ENCODE measurements at regions not wholly inside any gene's neighbourhood (a gene's known extent, or its start where the extent isn't known, plus 50 kb on each side); places are given as distances from the start of the nearest gene placed in this dataset.
"Not testable (repeated sequence)": the region's sequence is repeated elsewhere in the genome, so short reads cannot be mapped to it uniquely, and the experiment has no call there.

DNA sequence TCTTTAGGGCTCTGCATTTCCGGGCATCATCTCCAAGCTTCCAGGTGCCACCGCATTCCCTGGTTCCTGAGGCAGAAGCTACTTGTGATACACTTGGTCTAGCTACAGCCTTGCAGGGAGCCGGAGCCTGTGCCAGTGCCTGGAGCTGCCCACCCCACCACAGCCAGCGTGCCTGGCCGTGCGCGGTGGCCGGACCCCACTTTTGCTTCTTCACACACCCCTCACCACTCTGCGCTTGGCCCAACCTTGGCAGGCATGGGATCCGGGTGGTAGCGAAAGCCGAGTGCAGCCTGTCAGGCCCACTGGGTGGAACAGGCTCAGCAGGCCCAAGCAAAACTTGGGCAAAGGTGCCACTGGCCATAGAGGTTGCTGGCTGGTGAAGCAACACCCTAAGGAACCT lies 823.7 kb downstream of the GLUD2 start:
- intact Hi-C loops (cut with micrococcal nuclease; ENCODE audit: unreplicated experiment), result no loop called here
- RAD21 ChIA-PET (ENCODE audit: unreplicated experiment), result no interaction called here
- POLR2A ChIA-PET, result no interaction called here
- Histone ChIP-seq H3K4me1 (ENCODE audit: control insufficient read depth, insufficient read depth, low read length) (no peaks in the 10 kb centered on the region), H3K36me3 (ENCODE audit: control insufficient read depth in 2 of 2, insufficient read depth in 2 of 2, low read length in 1 of 2) (no peaks in the 10 kb centered on the region), H3K27ac (ENCODE audit: control insufficient read depth, insufficient read depth) (no peak overlapping the region), H3K9ac (ENCODE audit: control insufficient read depth, insufficient read depth, low read length) (no peak overlapping the region), H3K9me3 (replicated peaks; ENCODE audit: control insufficient read depth, insufficient read depth, low read length) (no peaks in the 10 kb centered on the region), H2AFZ (ENCODE audit: control insufficient read depth, low read depth, low read length) (no peak overlapping the region), H4K20me1 (ENCODE audit: control insufficient read depth, insufficient read depth) (no peaks in the 10 kb centered on the region), H3K4me3 (no peak overlapping the region), H3K4me2 (ENCODE audit: control insufficient read depth, insufficient read depth) (no peak overlapping the region), H3K27me3 (replicated peaks in 1 of 2; ENCODE audit: control insufficient read depth in 2 of 2, insufficient read depth in 2 of 2, low read length in 1 of 2) (no peaks in the 10 kb centered on the region), H3K79me2 (ENCODE audit: control insufficient read depth, insufficient read depth, low read length) (no peaks in the 10 kb centered on the region)
- DNase-seq (ENCODE audit: low read depth, low spot score) (no peak), FAIRE-seq (no peak), ATAC-seq (no peak)
- in situ Hi-C loops (cut with MboI), result no loop called here
- SMC1A ChIA-PET (ENCODE audit: uncharacterized antibody, unreplicated experiment), result no interaction called here
- no peak for TF ChIP-seq ESRRA (IDR thresholded peaks at IDR 0.05; ENCODE audit: low read length)
- TF ChIP-seq MTA3 (IDR thresholded peaks at IDR 0.05; ENCODE audit: borderline replicate concordance, low read length), result no peak
- TF ChIP-seq STAT3 (IDR thresholded peaks at IDR 0.05; ENCODE audit: low read depth, low read length), result no peak
- TF ChIP-seq NFYA (IDR thresholded peaks at IDR 0.05; ENCODE audit: borderline replicate concordance, low read depth, low read length), result no peak
- TF ChIP-seq RAD21 (IDR thresholded peaks at IDR 0.05; ENCODE audit: insufficient read depth, low read depth, low read length), result no peak
- no peak for TF ChIP-seq ZZZ3 (IDR thresholded peaks at IDR 0.05; ENCODE audit: control insufficient read depth, insufficient read length, low read depth)
- CTCF ChIA-PET, result interaction anchor here (0.9 kb wide), 1 partner anchor 10 kb away, joined by 3 read pairs; no protein-coding TSS in a partner anchor
- no TSS peak for BruUV-seq (replicated peaks)
- WGBS (ENCODE audit: insufficient coverage, insufficient replicate concordance, low lambda C conversion rate, missing lambda C conversion rate), result 59% methylated on average over 12 of the region's 12 CpGs

DNA sequence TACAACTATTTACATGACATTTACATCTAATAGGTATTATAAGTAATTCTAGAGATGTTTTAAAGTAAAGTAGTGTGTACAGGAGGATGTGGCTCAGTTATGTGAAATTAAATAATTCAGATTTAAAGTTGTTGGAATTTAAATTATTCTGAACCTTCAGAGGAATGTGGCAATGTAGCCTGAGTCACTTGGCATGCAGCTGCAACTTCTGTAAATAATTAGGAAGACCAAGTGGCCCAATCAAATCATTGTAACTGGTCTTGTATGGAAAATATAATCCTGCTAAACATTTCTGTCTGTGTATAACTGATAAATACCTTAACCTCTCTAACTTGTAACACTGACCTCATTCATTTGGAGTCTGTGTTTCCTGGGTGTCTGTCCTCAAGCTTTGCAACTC lies 828.9 kb downstream of the GLUD2 start:
- TF ChIP-seq, protein P1, sequence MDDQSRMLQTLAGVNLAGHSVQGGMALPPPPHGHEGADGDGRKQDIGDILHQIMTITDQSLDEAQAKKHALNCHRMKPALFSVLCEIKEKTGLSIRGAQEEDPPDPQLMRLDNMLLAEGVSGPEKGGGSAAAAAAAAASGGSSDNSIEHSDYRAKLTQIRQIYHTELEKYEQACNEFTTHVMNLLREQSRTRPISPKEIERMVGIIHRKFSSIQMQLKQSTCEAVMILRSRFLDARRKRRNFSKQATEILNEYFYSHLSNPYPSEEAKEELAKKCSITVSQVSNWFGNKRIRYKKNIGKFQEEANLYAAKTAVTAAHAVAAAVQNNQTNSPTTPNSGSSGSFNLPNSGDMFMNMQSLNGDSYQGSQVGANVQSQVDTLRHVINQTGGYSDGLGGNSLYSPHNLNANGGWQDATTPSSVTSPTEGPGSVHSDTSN (IDR thresholded peaks at IDR 0.05; ENCODE audit: insufficient replicate concordance, low read depth, low read length), result no peak
- intact Hi-C loops (cut with micrococcal nuclease; ENCODE audit: unreplicated experiment) (no loop called here), in situ Hi-C loops (cut with MboI) (no loop called here)
- H3K4me2 ChIP-seq (ENCODE audit: control insufficient read depth, insufficient read depth), result no peak overlapping the region
- no peak for FAIRE-seq
- H3K36me3 ChIP-seq (ENCODE audit: control insufficient read depth in 2 of 2, insufficient read depth in 2 of 2, low read length in 1 of 2), result no peaks in the 10 kb centered on the region
- no peak for DNase-seq (ENCODE audit: low read depth, low spot score)
- RAD21 ChIA-PET (ENCODE audit: unreplicated experiment), result no interaction called here
- H3K9ac ChIP-seq (ENCODE audit: control insufficient read depth, insufficient read depth, low read length), result no peak overlapping the region
- no peaks in the 10 kb centered on the region for H3K9me3 ChIP-seq (replicated peaks; ENCODE audit: control insufficient read depth, insufficient read depth, low read length)
- CTCF ChIA-PET, result no interaction called here
- H3K4me3 ChIP-seq, result no peak overlapping the region
- no peaks in the 10 kb centered on the region for H4K20me1 ChIP-seq (ENCODE audit: control insufficient read depth, insufficient read depth)
- no peak overlapping the region for H2AFZ ChIP-seq (ENCODE audit: control insufficient read depth, low read depth, low read length)
- H3K27ac ChIP-seq (ENCODE audit: control insufficient read depth, insufficient read depth), result no peak overlapping the region
- BruUV-seq (replicated peaks), result no TSS peak
- SMC1A ChIA-PET (ENCODE audit: uncharacterized antibody, unreplicated experiment), result interaction anchor here (0.7 kb wide), 1 partner anchor 357 kb away, joined by 3 read pairs; no protein-coding TSS in a partner anchor
- POLR2A ChIA-PET, result no interaction called here
- H3K27me3 ChIP-seq (replicated peaks in 1 of 2; ENCODE audit: control insufficient read depth in 2 of 2, insufficient read depth in 2 of 2, low read length in 1 of 2), result no peaks in the 10 kb centered on the region
- no peaks in the 10 kb centered on the region for H3K79me2 ChIP-seq (ENCODE audit: control insufficient read depth, insufficient read depth, low read length)
- H3K4me1 ChIP-seq (ENCODE audit: control insufficient read depth, insufficient read depth, low read length), result no peaks in the 10 kb centered on the region
- ATAC-seq, result no peak

DNA sequence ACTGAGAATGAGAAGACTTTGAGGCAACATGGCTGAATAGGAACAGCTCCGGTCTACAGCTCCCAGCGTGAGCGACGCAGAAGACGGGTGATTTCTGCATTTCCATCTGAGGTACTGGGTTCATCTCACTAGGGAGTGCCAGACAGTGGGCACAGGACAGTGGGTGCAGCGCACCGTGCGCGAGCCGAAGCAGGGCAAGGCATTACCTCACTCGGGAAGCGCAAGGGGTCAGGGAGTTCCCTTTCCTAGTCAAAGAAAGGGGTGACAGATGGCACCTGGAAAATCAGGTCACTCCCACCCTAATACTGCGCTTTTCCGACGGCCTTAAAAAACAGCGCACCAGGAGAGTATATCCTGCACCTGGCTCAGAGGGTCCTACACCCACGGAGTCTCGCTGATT lies 829.9 kb downstream of the GLUD2 start:
- H3K4me2 ChIP-seq (ENCODE audit: control insufficient read depth, insufficient read depth); H3K9me3 ChIP-seq (replicated peaks; ENCODE audit: control insufficient read depth, insufficient read depth, low read length); H3K4me3 ChIP-seq; H4K20me1 ChIP-seq (ENCODE audit: control insufficient read depth, insufficient read depth); H3K79me2 ChIP-seq (ENCODE audit: control insufficient read depth, insufficient read depth, low read length); ATAC-seq; POLR2A ChIA-PET; intact Hi-C loops (cut with micrococcal nuclease; ENCODE audit: unreplicated experiment); in situ Hi-C loops (cut with MboI); BruUV-seq (replicated peaks); FAIRE-seq; H3K4me1 ChIP-seq (ENCODE audit: control insufficient read depth, insufficient read depth, low read length); SMC1A ChIA-PET (ENCODE audit: uncharacterized antibody, unreplicated experiment); DNase-seq (ENCODE audit: low read depth, low spot score); CTCF ChIA-PET; H3K27me3 ChIP-seq (replicated peaks in 1 of 2; ENCODE audit: control insufficient read depth in 2 of 2, insufficient read depth in 2 of 2, low read length in 1 of 2); H3K9ac ChIP-seq (ENCODE audit: control insufficient read depth, insufficient read depth, low read length); H3K27ac ChIP-seq (ENCODE audit: control insufficient read depth, insufficient read depth); H3K36me3 ChIP-seq (ENCODE audit: control insufficient read depth in 2 of 2, insufficient read depth in 2 of 2, low read length in 1 of 2); H2AFZ ChIP-seq (ENCODE audit: control insufficient read depth, low read depth, low read length); RAD21 ChIA-PET (ENCODE audit: unreplicated experiment): not testable (repeated sequence)
- 84% methylated on average over 18 of the region's 18 CpGs for WGBS (ENCODE audit: insufficient coverage, insufficient replicate concordance, low lambda C conversion rate, missing lambda C conversion rate)

All from GM12878 (cell line).